K562 (cell line): ENCODE measurements at regions not wholly inside any gene's neighbourhood (a gene's known extent, or its start where the extent isn't known, plus 50 kb on each side); places are given as distances from the start of the nearest gene placed in this dataset.

ENCODE experiments used
- ATAC-seq: fragments of 200-7000 bp; cut with Tn5 transposase; 3 replicates; pipeline ENCODE4 v1.9.1; 2020; ENCODE audit warnings: moderate library complexity
- BruUV-seq: library from RNA; stranded (reverse); fragments of 400-500 nt; replicated peaks from 2 replicates; lab custom pipeline; 2021; lab: Mats Ljungman, UMichigan
- CTCF ChIA-PET: fragments of 300-600 bp; formaldehyde crosslinking; extraction: SDS; loops from one replicate; lab custom pipeline; 2021; ENCODE audit warnings: low intra/inter-chr PET ratio; lab: Yijun Ruan, JAX
- POLR2A ChIA-PET: fragments of 300-600, 350-650 bp; sonication (Branson Sonifier 250); formaldehyde crosslinking; extraction: SDS; loops from one replicate; lab custom pipeline; 2021; ENCODE audit warnings: antibody characterized with exemption, inconsistent platforms; lab: Yijun Ruan, JAX
- DNase-seq, 4 experiments: peaks; one replicate each; pipeline versions ENCODE4 v3.0.0 to v3.0.0-alpha.2; 2011 to 2018; ENCODE audit warnings: low spot score in 3 of 4, mixed read lengths in 3 of 4; ENCODE audit errors: extremely low read depth in 1 of 4
- FAIRE-seq: peaks from 2 replicates; lab custom pipeline; 2011; peaks lifted over from hg19 to GRCh38; lab: Jason Lieb, UNC
- H2AFZ ChIP-seq: 2 replicates; pipeline ENCODE4 v1.6.0; 2011; ENCODE audit warnings: low read depth, low read length, control low read depth, inconsistent platforms
- H3K27ac ChIP-seq: fragments of 200-600 bp; 3 replicates; pipeline ENCODE4 v1.8.0; 2011; ENCODE audit warnings: low read depth, mild to moderate bottlenecking, control low read depth, inconsistent platforms, low read length, moderate library complexity, mixed read lengths; ENCODE audit errors: extremely low read depth
- H3K27me3 ChIP-seq, 2 experiments: fragments of 300-600 bp in 1 of 2; 2 replicates in 1 of 2; 3 replicates in 1 of 2; pipeline versions ENCODE4 v1.6.0 to v1.8.0; 2011; ENCODE audit warnings: inconsistent platforms in 2 of 2, low read length in 2 of 2, mild to moderate bottlenecking in 1 of 2, mixed read lengths in 1 of 2, moderate library complexity in 1 of 2; ENCODE audit not compliant: control insufficient read depth in 2 of 2, insufficient read depth in 2 of 2
- H3K36me3 ChIP-seq: fragments of 300-600 bp; 3 replicates; pipeline ENCODE4 v1.8.0; 2011; ENCODE audit warnings: mild to moderate bottlenecking, low read length, inconsistent platforms; ENCODE audit not compliant: control insufficient read depth, insufficient read depth
- H3K4me1 ChIP-seq, 2 experiments: fragments of 200-600 bp in 1 of 2; replicated peaks in 1 of 2; 2 replicates in 1 of 2; 3 replicates in 1 of 2; pipeline versions ENCODE4 v1.5.1 to v1.8.0; 2011; ENCODE audit warnings: inconsistent platforms in 2 of 2, low read length in 2 of 2, mild to moderate bottlenecking in 1 of 2, mixed read lengths in 1 of 2, moderate library complexity in 1 of 2; ENCODE audit not compliant: control insufficient read depth in 2 of 2, insufficient read depth in 2 of 2
- H3K4me2 ChIP-seq: 2 replicates; pipeline ENCODE4 v1.6.1; 2011; ENCODE audit warnings: low read length, control low read depth, inconsistent platforms, mixed read lengths; ENCODE audit not compliant: insufficient read depth
- H3K4me3 ChIP-seq: fragments of 200-600 bp; sonication (generic), shearing (Covaris generic); 2 replicates; pipeline ENCODE4 v1.5.1; 2016; ENCODE audit warnings: control low read depth, inconsistent platforms
- H3K79me2 ChIP-seq: fragments of 200-600 bp; 3 replicates; pipeline ENCODE4 v1.8.0; 2011; ENCODE audit warnings: low read length, inconsistent platforms; ENCODE audit not compliant: control insufficient read depth, insufficient read depth
- H3K9ac ChIP-seq, 2 experiments: 2 replicates each; pipeline versions ENCODE4 v1.6.0 to v1.6.1; 2011; ENCODE audit warnings: low read depth in 2 of 2, low read length in 2 of 2, control low read depth in 1 of 2, inconsistent platforms in 1 of 2, mild to moderate bottlenecking in 1 of 2, mixed read lengths in 1 of 2; ENCODE audit not compliant: insufficient read depth in 1 of 2
- H3K9me1 ChIP-seq: one replicate; pipeline ENCODE4 v1.6.0; 2011; ENCODE audit warnings: inconsistent platforms, mild to moderate bottlenecking, low read length, moderate library complexity; ENCODE audit not compliant: control insufficient read depth, insufficient read depth
- H3K9me3 ChIP-seq: replicated peaks from 2 replicates; pipeline ENCODE4 v1.5.1; 2011; ENCODE audit warnings: low read depth, low read length, inconsistent platforms; ENCODE audit not compliant: control insufficient read depth, insufficient read depth
- H4K20me1 ChIP-seq: replicated peaks from 2 replicates; pipeline ENCODE4 v1.6.1; 2011; ENCODE audit warnings: low read length, inconsistent platforms, mixed read lengths; ENCODE audit not compliant: control insufficient read depth, insufficient read depth
- C11orf30 ChIP-seq: fragments of 450-650 bp; IDR thresholded peaks from 2 replicates; pipeline ENCODE4 v1.6.1; 2016; ENCODE audit warnings: low read depth, mild to moderate bottlenecking
- CAMTA2 ChIP-seq: fragments of 250-450 bp; sonication (Bioruptor Pico); conservative IDR thresholded peaks from 2 replicates; pipeline ENCODE4 v1.5.1; 2022
- CTBP1 ChIP-seq: fragments of 450-650 bp; IDR thresholded peaks from 2 replicates; pipeline ENCODE4 v1.6.1; 2016; ENCODE audit warnings: borderline replicate concordance
- CUX1 ChIP-seq: fragments of 200-800 bp; sonication (Bioruptor generic); IDR thresholded peaks from 2 replicates; pipeline ENCODE4 v1.6.1; 2016; ENCODE audit warnings: missing genetic modification characterization, missing compliant biosample characterization
- ETS2 ChIP-seq: IDR thresholded peaks from 2 replicates; pipeline ENCODE4 v1.6.1; 2016; ENCODE audit warnings: borderline replicate concordance, missing genetic modification characterization, mild to moderate bottlenecking, moderate library complexity, missing compliant biosample characterization; ENCODE audit not compliant: poor library complexity, severe bottlenecking
- NFE2L1 ChIP-seq: fragments of 450-650 bp; IDR thresholded peaks from 2 replicates; pipeline ENCODE4 v1.6.1; 2016; ENCODE audit warnings: missing genetic modification characterization, low read depth, mild to moderate bottlenecking, missing compliant biosample characterization, moderate library complexity, borderline replicate concordance
- NR1H2 ChIP-seq: sonication (generic); formaldehyde crosslinking; IDR thresholded peaks from 2 replicates; pipeline ENCODE4 v1.4.0; 2020; ENCODE audit warnings: mild to moderate bottlenecking, missing genetic modification reagents
- NR2C1 ChIP-seq, 2 experiments: fragments of 450-650 bp; IDR thresholded peaks; 2 replicates each; pipeline ENCODE4 v1.6.1; 2017; ENCODE audit warnings: mild to moderate bottlenecking in 2 of 2, antibody characterized with exemption in 1 of 2, inconsistent platforms in 1 of 2, missing compliant biosample characterization in 1 of 2, missing genetic modification characterization in 1 of 2
- POLR3A ChIP-seq: IDR thresholded peaks from 2 replicates; pipeline ENCODE4 v1.6.1; 2011; ENCODE audit warnings: borderline replicate concordance, mild to moderate bottlenecking, moderate library complexity; ENCODE audit not compliant: insufficient read length, insufficient read depth; ENCODE audit errors: extremely low read depth
- RAD21 ChIP-seq, 2 experiments: fragments of 250-450 bp in 1 of 2; fragments of 450-650 bp in 1 of 2; sonication (Bioruptor Pico) in 1 of 2; formaldehyde crosslinking in 1 of 2; IDR thresholded peaks in 1 of 2; conservative IDR thresholded peaks in 1 of 2; 2 replicates each; pipeline versions ENCODE4 v1.4.0 to v1.8.0; 2020 to 2022; ENCODE audit warnings: mild to moderate bottlenecking in 2 of 2, moderate library complexity in 1 of 2
- RBM14 ChIP-seq: fragments of 200-400 bp; formaldehyde crosslinking; IDR thresholded peaks from 2 replicates; pipeline ENCODE4 v1.6.1; 2018; ENCODE audit warnings: low read depth, mild to moderate bottlenecking, low read length, moderate library complexity, borderline replicate concordance; ENCODE audit not compliant: insufficient read depth
- ZNF133 ChIP-seq: fragments of 250-450 bp; sonication (Bioruptor Pico); IDR thresholded peaks from 2 replicates; pipeline ENCODE4 v1.4.0; 2020; ENCODE audit warnings: mild to moderate bottlenecking
- ZNF140 ChIP-seq: fragments of 250-450 bp; sonication (Bioruptor Pico); IDR thresholded peaks from 2 replicates; pipeline ENCODE4 v1.8.0; 2021; ENCODE audit warnings: moderate library complexity, mild to moderate bottlenecking, inconsistent platforms
- WGBS: fragments of 100-300 bp; shearing (Covaris generic); methylation state at CpG from one replicate; pipeline ENCODE4 v1.1.6; 2016; ENCODE audit warnings: low coverage, mixed read lengths; ENCODE audit not compliant: insufficient coverage; ENCODE audit errors: missing lambda C conversion rate; 5-methylcytosine and 5-hydroxymethylcytosine counted together
- in situ Hi-C: fragments of 300-500 bp; cut with MboI; formaldehyde crosslinking; loops from 4 replicates; pipeline ENCODE4 v1.15.0; 2018; ENCODE audit warnings: inconsistent platforms, mixed read lengths
- intact Hi-C: fragments of 100-400 bp; cut with micrococcal nuclease; formaldehyde crosslinking; loops from 2 replicates; pipeline ENCODE4 v1.14.2; 2022

- no peak overlapping the region for H2AFZ ChIP-seq
- no peak overlapping the region for H3K4me3 ChIP-seq
- no peak overlapping the region for H3K27ac ChIP-seq
- H3K4me1 ChIP-seq: no peaks in the 10 kb centered on the region
- no peak overlapping the region for H3K9ac ChIP-seq
- FAIRE-seq: no peak
- no peaks in the 10 kb centered on the region for H3K79me2 ChIP-seq
- POLR2A ChIA-PET: no interaction called here
- H3K9me3 ChIP-seq: no peaks in the 10 kb centered on the region
- no TSS peak for BruUV-seq
- H3K27me3 ChIP-seq: peaks cover 13 to 43% of the 10 kb centered on the region in 2 experiments; a peak in 4 of 5 replicates
- in situ Hi-C loops (no loop called here), intact Hi-C loops (no loop called here)
- no peak for ATAC-seq
- no peaks in the 10 kb centered on the region for H4K20me1 ChIP-seq
- WGBS: 1% methylated on average over 10 of the region's 11 CpGs
- CTCF ChIA-PET: no interaction called here
- no peaks in the 10 kb centered on the region for H3K36me3 ChIP-seq
- DNase-seq: no peak
- no peak overlapping the region for H3K4me2 ChIP-seq
- TF ChIP-seq C11orf30 (no peak), NR2C1 (IDR thresholded peaks at IDR 0.05) (no peak), NR2C1 (tag; IDR thresholded peaks at IDR 0.05) (no peak), ZNF133 (no peak), ETS2 (tag) (no peak), CTBP1 (no peak), NFE2L1 (no peak), RBM14 (no peak), RAD21 (CRISPR knock-in tag; conservative IDR thresholded peaks at IDR 0.05 in 1 of 2, IDR thresholded peaks at IDR 0.05 in 1 of 2) (no peak), POLR3A (no peak), CUX1 (CRISPR knock-in tag) (no peak), CAMTA2 (CRISPR knock-in tag) (no peak), ZNF140 (CRISPR knock-in tag) (no peak), NR1H2 (no peak)
- no peaks in the 10 kb centered on the region for H3K9me1 ChIP-seq
Measured at GRCh38 chr16:86457501-86458148, 52.7 kb upstream of the FOXF1 start.
